PFSK-1 (cell line): ENCODE measurements at regions not wholly inside any gene's neighbourhood (a gene's known extent, or its start where the extent isn't known, plus 50 kb on each side); places are given as distances from the start of the nearest gene placed in this dataset.

Experiments
- FOXP2 ChIP-seq: optimal IDR thresholded peaks from 2 replicates; pipeline ENCODE3; 2011; ENCODE audit warnings: borderline replicate concordance, control low read depth, inconsistent platforms; ENCODE audit not compliant: insufficient read depth; ENCODE audit errors: extremely low read length, extremely low read depth
- POLR2AphosphoS5 ChIP-seq: IDR thresholded peaks from 2 replicates; pipeline ENCODE4 v1.6.1; 2012; ENCODE audit warnings: low read depth, mild to moderate bottlenecking, control low read depth, low read length, moderate library complexity
- REST ChIP-seq, 2 experiments: IDR thresholded peaks; 2 replicates each; pipeline versions ENCODE4 v1.6.1 to v1.8.0; 2011 to 2012; ENCODE audit warnings: low read depth in 2 of 2, low read length in 2 of 2, control low read depth in 1 of 2, inconsistent platforms in 1 of 2, mild to moderate bottlenecking in 1 of 2, moderate library complexity in 1 of 2; ENCODE audit not compliant: insufficient read depth in 1 of 2
- SIN3A ChIP-seq: IDR thresholded peaks from 2 replicates; pipeline ENCODE4 v1.6.1; 2012; ENCODE audit warnings: mild to moderate bottlenecking, low read length, moderate library complexity, borderline replicate concordance; ENCODE audit not compliant: insufficient read depth
- TAF1 ChIP-seq: IDR thresholded peaks from 2 replicates; pipeline ENCODE4 v1.6.1; 2012; ENCODE audit warnings: low read length, control low read depth, borderline replicate concordance; ENCODE audit not compliant: insufficient read depth

- TF ChIP-seq TAF1 (no peak), FOXP2 (no peak), REST (IDR thresholded peaks at IDR 0.05; ENCODE audit: insufficient read depth in 1 of 2, low read depth in 2 of 2, low read length in 2 of 2) (no peak), SIN3A (no peak), POLR2AphosphoS5 (no peak)
Observed at GRCh38 chrX:40176351-40177116, 78.8 kb upstream of the BCOR start.

GRCh38 chrX:40175511-40176350 lies 78.0 kb upstream of the BCOR start:
- TF ChIP-seq FOXP2, result no peak
- TF ChIP-seq POLR2AphosphoS5, result no peak
- TF ChIP-seq REST (IDR thresholded peaks at IDR 0.05; ENCODE audit: insufficient read depth in 1 of 2, low read depth in 2 of 2, low read length in 2 of 2), result no peak
- TF ChIP-seq SIN3A, result no peak
- no peak for TF ChIP-seq TAF1

GRCh38 chrX:40174854-40175510 lies 77.2 kb upstream of the BCOR start:
- TF ChIP-seq SIN3A, result no peak
- TF ChIP-seq FOXP2, result no peak
- TF ChIP-seq TAF1, result no peak
- TF ChIP-seq REST (IDR thresholded peaks at IDR 0.05; ENCODE audit: insufficient read depth in 1 of 2, low read depth in 2 of 2, low read length in 2 of 2), result no peak
- no peak for TF ChIP-seq POLR2AphosphoS5

- TF ChIP-seq POLR2AphosphoS5, result no peak
- TF ChIP-seq TAF1, result no peak
- no peak for TF ChIP-seq REST (IDR thresholded peaks at IDR 0.05; ENCODE audit: insufficient read depth in 1 of 2, low read depth in 2 of 2, low read length in 2 of 2)
- no peak for TF ChIP-seq FOXP2
- TF ChIP-seq SIN3A, result no peak
Observed at GRCh38 chrX:40174001-40174853, 76.5 kb upstream of the BCOR start.
